ENCODE measurements at regions not wholly inside any gene's neighbourhood (a gene's known extent, or its start where the extent isn't known, plus 50 kb on each side); places are given as distances from the start of the nearest gene placed in this dataset.

DNA sequence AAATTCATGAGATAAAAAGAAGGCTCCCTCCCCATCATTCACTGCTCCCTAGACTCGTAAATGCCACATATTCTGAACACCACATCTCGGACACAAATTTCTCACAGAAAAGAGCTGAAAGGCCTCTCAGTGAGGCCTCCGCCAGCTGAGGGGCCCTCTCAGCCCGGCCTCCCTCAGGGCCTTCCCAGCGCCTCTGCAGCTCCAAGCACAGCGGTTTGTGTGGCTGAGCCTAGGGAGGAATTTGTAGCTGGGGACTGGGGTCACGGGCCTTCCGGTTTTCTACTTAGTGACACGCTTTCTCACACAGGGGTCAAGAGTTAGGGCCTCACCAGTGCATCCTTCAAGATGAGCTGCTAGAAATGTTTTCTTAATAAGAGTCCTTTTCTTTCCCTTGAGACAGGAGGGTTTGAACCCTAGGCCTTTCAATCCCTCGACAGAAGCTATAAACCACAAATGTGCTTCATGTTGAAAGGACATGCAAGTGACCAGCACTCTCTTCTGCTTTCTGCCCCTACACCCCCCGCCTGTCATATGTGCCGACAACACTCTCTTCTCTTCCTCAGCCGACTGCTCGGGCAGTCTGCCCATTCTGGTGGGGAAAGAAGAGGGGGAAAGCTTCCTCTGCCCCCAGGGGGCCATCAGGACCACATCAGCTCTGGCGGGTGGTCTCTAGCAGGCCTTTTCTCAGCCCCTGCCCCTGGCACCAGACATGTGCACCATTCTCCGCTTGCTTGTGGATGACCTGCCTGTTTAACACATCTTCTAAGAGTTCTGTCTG is 104.9 kb downstream of the CHIC2 start:
- Histone ChIP-seq H3K4me3 (no peak overlapping the region), H3K36me3 (no peaks in the 10 kb centered on the region), H3K4me1 (no peaks in the 10 kb centered on the region), H3K27ac (no peak overlapping the region), H3K27me3 (no peaks in the 10 kb centered on the region), H3K9me3 (no peaks in the 10 kb centered on the region)
- TF ChIP-seq, protein P1, sequence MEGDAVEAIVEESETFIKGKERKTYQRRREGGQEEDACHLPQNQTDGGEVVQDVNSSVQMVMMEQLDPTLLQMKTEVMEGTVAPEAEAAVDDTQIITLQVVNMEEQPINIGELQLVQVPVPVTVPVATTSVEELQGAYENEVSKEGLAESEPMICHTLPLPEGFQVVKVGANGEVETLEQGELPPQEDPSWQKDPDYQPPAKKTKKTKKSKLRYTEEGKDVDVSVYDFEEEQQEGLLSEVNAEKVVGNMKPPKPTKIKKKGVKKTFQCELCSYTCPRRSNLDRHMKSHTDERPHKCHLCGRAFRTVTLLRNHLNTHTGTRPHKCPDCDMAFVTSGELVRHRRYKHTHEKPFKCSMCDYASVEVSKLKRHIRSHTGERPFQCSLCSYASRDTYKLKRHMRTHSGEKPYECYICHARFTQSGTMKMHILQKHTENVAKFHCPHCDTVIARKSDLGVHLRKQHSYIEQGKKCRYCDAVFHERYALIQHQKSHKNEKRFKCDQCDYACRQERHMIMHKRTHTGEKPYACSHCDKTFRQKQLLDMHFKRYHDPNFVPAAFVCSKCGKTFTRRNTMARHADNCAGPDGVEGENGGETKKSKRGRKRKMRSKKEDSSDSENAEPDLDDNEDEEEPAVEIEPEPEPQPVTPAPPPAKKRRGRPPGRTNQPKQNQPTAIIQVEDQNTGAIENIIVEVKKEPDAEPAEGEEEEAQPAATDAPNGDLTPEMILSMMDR (IDR thresholded peaks at IDR 0.05), result no peak
- intact Hi-C loops (cut with DNase I), result no loop called here
- ATAC-seq, result no peak
- no peak for DNase-seq

DNA sequence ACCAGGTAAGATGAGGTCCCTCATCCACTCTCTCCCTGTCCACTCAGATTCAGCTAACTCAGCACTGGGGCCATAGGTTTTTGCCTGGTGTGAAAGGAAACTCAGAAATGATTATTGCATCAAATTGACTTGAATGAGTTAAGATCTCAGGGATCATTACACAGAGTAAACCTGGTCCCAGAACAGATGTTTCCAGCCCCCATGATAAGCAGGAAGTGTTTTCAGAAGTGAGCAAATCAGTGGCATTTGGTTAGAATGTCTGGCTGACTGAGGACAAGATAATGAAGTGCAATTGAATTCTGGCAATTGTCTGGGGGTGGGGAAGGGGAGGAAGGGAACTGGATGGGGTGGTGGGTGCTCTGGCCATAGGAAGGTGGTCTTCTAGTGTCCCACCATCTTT is 108.0 kb downstream of the CHIC2 start:
- intact Hi-C loops (cut with DNase I), result no loop called here
- TF ChIP-seq, protein P1 (IDR thresholded peaks at IDR 0.05), result no peak

DNA sequence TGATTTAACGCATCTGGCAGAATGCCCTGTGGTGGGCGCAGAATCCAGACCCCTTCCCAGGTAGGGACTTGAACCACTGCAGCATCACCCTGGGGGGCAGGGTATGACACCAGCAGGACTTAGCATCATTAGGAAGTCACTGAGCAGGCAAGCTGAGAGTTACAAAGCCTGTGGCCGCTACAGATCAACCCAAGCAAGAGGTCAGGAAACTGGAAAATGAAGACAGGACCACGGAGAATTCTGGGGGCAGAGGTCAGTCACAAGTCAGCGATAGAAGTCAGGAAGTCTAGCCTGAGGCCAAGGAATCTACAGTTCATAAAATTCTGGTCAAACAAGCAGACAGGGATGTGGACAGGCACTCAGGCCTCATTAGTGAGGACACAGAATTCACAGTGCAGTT is 108.4 kb downstream of the CHIC2 start:
- DNase-seq (no peak), ATAC-seq (no peak)
- Histone ChIP-seq H3K27me3 (no peaks in the 10 kb centered on the region), H3K9me3 (no peaks in the 10 kb centered on the region), H3K27ac (no peak overlapping the region), H3K4me1 (no peaks in the 10 kb centered on the region), H3K4me3 (no peak overlapping the region), H3K36me3 (no peaks in the 10 kb centered on the region)
- TF ChIP-seq, protein P1 (IDR thresholded peaks at IDR 0.05), result no peak
- intact Hi-C loops (cut with DNase I), result no loop called here

More for the DNA sequence above, 108.0 kb downstream of the CHIC2 start:
- H3K27ac ChIP-seq, result no peak overlapping the region
- DNase-seq (no peak), ATAC-seq (no peak)
- H3K9me3 ChIP-seq, result no peaks in the 10 kb centered on the region
- H3K36me3 ChIP-seq, result no peaks in the 10 kb centered on the region
- no peaks in the 10 kb centered on the region for H3K27me3 ChIP-seq
- H3K4me3 ChIP-seq, result no peak overlapping the region
- H3K4me1 ChIP-seq, result no peaks in the 10 kb centered on the region

DNA sequence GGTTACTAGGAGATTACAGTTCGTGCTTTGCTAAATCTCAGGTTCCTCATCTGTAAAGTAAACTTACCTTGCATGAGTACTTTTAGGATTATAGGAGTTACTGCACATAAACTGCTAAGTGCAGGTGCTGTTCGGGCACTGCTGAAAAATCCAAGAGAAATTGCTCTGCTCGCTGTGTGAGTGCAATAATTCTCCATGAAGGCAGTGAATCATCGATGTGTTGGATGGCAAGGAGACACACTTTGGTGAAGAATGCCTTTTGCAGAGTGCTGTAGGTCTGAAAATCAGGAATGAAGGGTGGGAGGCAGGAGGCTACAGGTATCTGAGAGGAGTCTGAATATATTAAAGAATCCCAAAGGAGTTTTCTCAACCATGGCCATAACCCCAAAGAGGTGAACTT is 113.0 kb downstream of the CHIC2 start:
- Histone ChIP-seq H3K9me3 (no peaks in the 10 kb centered on the region), H3K27me3 (peaks cover 10% of the 10 kb centered on the region), H3K27ac (no peak overlapping the region), H3K36me3 (no peaks in the 10 kb centered on the region), H3K4me1 (no peaks in the 10 kb centered on the region), H3K4me3 (no peak overlapping the region)
- DNase-seq (no peak), ATAC-seq (no peak)
- TF ChIP-seq, protein P1 (IDR thresholded peaks at IDR 0.05), result no peak
- intact Hi-C loops (cut with DNase I), result no loop called here

DNA sequence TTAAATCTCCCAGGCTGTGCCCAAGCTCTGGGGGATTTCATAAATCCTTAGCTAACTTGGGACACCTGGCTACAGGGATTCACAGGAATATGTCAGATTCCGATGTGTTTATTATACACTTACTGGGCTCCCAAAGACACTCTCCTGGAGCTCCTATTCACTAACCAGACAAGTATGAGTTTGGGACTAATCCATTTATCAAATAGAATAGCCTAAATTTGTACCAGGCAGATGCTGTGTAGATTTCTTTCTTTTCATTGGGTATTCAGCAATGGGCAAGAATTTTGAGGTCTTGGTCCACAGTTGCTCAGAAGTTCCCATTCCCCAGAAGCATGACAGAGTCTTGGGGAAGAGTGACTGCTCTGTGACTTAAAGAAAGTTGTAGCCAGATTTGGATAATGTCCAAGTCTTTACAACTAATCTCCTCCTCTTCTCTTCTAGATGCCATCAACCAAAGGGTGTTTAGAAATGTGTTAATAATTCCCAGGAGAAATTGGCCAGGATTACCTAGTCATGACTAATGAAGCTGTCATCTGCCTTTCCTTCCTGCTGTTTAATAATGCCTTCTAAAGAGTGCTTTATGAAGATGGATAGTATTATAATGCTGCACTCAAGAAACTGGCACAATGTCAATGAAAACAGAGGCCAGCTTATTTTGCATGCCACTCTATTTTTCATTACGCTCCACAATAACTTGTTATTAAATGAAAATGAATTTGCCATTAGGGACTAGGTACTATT is 120.9 kb downstream of the CHIC2 start:
- ATAC-seq, result no peak
- no peak for DNase-seq
- TF ChIP-seq, protein P1 (IDR thresholded peaks at IDR 0.05), result no peak
- H3K4me3 ChIP-seq, result no peak overlapping the region
- H3K36me3 ChIP-seq, result no peaks in the 10 kb centered on the region
- peaks cover 10% of the 10 kb centered on the region for H3K27me3 ChIP-seq
- H3K4me1 ChIP-seq, result no peaks in the 10 kb centered on the region
- H3K27ac ChIP-seq, result no peak overlapping the region
- peaks cover 5% of the 10 kb centered on the region for H3K9me3 ChIP-seq
- intact Hi-C loops (cut with DNase I), result no loop called here

Data from upper lobe of right lung (tissue), 1 donor.